Sigmoid colon (tissue), 6 donors: ENCODE measurements at regions not wholly inside any gene's neighbourhood (a gene's known extent, or its start where the extent isn't known, plus 50 kb on each side); places are given as distances from the start of the nearest gene placed in this dataset.
"Not testable (repeated sequence)": the region's sequence is repeated elsewhere in the genome, so short reads cannot be mapped to it uniquely, and the experiment has no call there.

Experiments
- DNase-seq: peaks from one replicate; pipeline ENCODE4 v3.0.0-alpha.2; 2019
- H3K27ac ChIP-seq, 4 donors: fragments of 200-600 bp; sonication (generic); one replicate each; pipeline ENCODE4 v1.5.1; 2016 to 2019; ENCODE audit warnings: mild to moderate bottlenecking in 1 of 4
- H3K27me3 ChIP-seq, 3 donors: fragments of 200-600 bp; sonication (generic); one replicate each; pipeline ENCODE4 v1.5.1; 2019; ENCODE audit warnings: mild to moderate bottlenecking in 1 of 3
- H3K36me3 ChIP-seq, 4 donors: fragments of 200-600 bp; sonication (generic); one replicate each; pipeline ENCODE4 v1.5.1; 2016 to 2019
- H3K4me1 ChIP-seq, 4 donors: fragments of 200-600 bp; sonication (generic); one replicate each; pipeline ENCODE4 v1.5.1; 2017 to 2019
- H3K4me3 ChIP-seq, 4 donors: fragments of 200-600 bp; sonication (generic); one replicate each; pipeline ENCODE4 v1.5.1; 2017 to 2019; ENCODE audit warnings: mild to moderate bottlenecking in 2 of 4, moderate library complexity in 1 of 4
- H3K9me3 ChIP-seq, 4 donors: fragments of 200-600 bp in 3 of 4; sonication (generic) in 3 of 4; one replicate each; pipeline versions ENCODE4 v1.5.1 to v1.6.1; 2013 to 2019
- EP300 ChIP-seq, 4 donors: sonication (generic); formaldehyde crosslinking; IDR thresholded peaks; one replicate each; pipeline ENCODE4 v1.6.1; 2017; ENCODE audit warnings: antibody characterized with exemption in 4 of 4
- POLR2A ChIP-seq, 2 donors: fragments of 450-650 bp; IDR thresholded peaks; one replicate each; pipeline ENCODE4 v1.6.1; 2016; ENCODE audit warnings: antibody characterized with exemption in 2 of 2, mild to moderate bottlenecking in 2 of 2, moderate library complexity in 2 of 2
- POLR2AphosphoS5 ChIP-seq, 4 donors: sonication (generic); formaldehyde crosslinking; IDR thresholded peaks; one replicate each; pipeline ENCODE4 v1.6.1; 2017; ENCODE audit warnings: antibody characterized with exemption in 4 of 4
- WGBS, 2 donors: extraction: QIAGEN DNeasy Blood & Tissue Kit; methylation state at CpG; one replicate each; pipeline ENCODE4 v1.1.7; 2013; 5-methylcytosine and 5-hydroxymethylcytosine counted together
- intact Hi-C: fragments of 100-400 bp; cut with DNase I; formaldehyde crosslinking; loops from one replicate; pipeline ENCODE4 v1.15.1; 2023
- TF ChIP-seq, protein P1 (sequence below), 4 experiments: fragments of 450-650 bp in 3 of 4; fragments of 200-600 bp in 1 of 4; IDR thresholded peaks; one replicate each; pipeline ENCODE4 v1.5.1; 2016 to 2019; ENCODE audit warnings: antibody characterized with exemption in 4 of 4, mild to moderate bottlenecking in 3 of 4, moderate library complexity in 2 of 4
- donor health status: healthy with polysubstance abuse.
- donor health status: healthy.

DNA sequence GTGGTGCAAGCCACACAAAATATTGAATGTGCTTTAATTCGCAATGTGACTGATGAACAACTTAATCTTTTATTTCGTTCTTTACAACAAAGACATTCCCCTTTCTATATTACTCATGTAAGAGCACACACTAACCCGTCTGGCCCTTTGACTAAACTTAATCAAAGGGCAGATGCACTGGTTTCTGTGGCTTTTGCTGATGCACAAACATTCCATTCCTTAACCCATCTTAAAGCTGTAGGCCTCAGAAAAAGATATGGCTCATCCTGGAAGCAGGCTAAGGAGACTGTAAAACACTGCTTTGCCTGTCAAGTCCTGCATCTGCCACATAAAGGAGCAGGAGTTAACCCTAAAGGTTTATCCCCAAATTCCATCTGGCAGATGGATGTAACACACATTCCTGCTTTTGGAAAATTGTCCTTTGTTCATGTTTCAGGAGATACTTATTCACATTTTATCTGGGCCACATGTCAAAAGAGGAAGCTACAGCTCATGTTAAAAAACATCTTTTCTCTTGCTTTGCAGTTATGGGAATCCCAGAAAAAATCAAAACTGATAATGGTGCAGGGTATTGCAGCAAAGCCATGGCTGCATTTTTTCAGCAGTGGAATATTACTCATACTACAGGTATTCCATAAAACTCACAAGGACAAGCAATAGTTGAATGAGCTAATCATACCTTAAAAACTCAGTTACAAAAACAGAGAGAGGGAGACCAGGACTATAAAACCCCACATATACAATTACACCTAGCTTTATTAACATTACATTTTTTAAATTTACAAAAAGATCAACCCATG, 137.2 kb downstream of the AHSP start:
- no peak overlapping the region for H3K4me3 ChIP-seq
- H3K36me3 ChIP-seq, result no peaks in the 10 kb centered on the region
- no peak for TF ChIP-seq POLR2AphosphoS5 (IDR thresholded peaks at IDR 0.05)
- peaks cover 0 to 4% (median 0%) of the 10 kb centered on the region in 4 donors for H3K9me3 ChIP-seq
- no peaks in the 10 kb centered on the region for H3K27me3 ChIP-seq
- intact Hi-C loops, result no loop called here
- no peaks in the 10 kb centered on the region for H3K4me1 ChIP-seq
- DNase-seq, result no peak
- whole genome bisulfite sequencing, 2 donors, result 49 to 52% methylated on average over 3 of the region's 3 CpGs
- H3K27ac ChIP-seq, result no peak overlapping the region

DNA sequence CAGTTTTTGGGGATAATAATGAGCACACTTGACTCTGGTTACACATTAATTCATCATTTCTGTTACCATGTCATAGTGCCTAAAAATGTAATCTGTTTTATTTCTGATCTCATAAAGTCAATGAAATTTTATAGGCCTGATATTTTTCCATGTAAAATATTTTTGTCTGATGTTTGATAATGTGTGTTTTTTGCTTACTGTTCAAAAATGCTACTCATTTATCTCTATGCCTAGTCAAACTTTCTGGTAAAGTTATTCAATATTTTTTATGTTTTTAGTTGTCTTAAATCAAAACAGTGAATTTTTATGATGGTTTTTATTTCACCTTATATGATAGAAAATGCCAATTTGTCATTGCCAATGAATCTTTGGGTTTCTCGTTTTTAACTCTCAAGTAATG, 147.0 kb downstream of the AHSP start:
- Histone ChIP-seq H3K27me3 (no peaks in the 10 kb centered on the region), H3K4me1 (no peaks in the 10 kb centered on the region), H3K9me3 (no peaks in the 10 kb centered on the region), H3K27ac (no peak overlapping the region), H3K4me3 (no peak overlapping the region), H3K36me3 (no peaks in the 10 kb centered on the region)
- intact Hi-C loops, result no loop called here
- TF ChIP-seq POLR2AphosphoS5 (IDR thresholded peaks at IDR 0.05) (no peak), EP300 (IDR thresholded peaks at IDR 0.05) (no peak), POLR2A (IDR thresholded peaks at IDR 0.05) (no peak)
- 55 to 65% methylated on average over 1 of the region's 1 CpG for WGBS, 2 donors
- no peak for DNase-seq

DNA sequence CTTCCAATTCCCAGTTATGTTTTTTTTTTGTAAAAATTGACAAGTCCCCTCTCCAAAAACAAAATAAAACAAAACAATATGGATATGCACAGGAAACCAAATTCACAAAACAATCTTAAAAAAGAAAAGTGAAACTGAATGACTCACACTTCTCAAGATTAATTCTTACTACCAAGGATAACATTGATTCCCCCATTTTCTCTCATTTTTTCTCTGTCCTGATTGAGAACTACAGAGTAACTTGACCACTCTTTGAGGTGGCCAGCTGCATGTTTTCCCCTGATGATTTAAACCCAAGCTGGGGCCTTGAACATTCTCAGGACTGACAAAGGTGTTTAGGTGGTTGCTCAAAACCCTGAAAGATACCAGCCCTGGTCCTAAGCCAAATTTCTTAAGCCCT, 149.0 kb downstream of the AHSP start:
- Histone ChIP-seq H3K4me1 (no peaks in the 10 kb centered on the region), H3K9me3 (no peaks in the 10 kb centered on the region), H3K27ac (no peak overlapping the region), H3K36me3 (no peaks in the 10 kb centered on the region), H3K4me3 (no peak overlapping the region), H3K27me3 (no peaks in the 10 kb centered on the region)
- DNase-seq, result no peak
- TF ChIP-seq EP300 (IDR thresholded peaks at IDR 0.05), result no peak
- TF ChIP-seq, protein P1, sequence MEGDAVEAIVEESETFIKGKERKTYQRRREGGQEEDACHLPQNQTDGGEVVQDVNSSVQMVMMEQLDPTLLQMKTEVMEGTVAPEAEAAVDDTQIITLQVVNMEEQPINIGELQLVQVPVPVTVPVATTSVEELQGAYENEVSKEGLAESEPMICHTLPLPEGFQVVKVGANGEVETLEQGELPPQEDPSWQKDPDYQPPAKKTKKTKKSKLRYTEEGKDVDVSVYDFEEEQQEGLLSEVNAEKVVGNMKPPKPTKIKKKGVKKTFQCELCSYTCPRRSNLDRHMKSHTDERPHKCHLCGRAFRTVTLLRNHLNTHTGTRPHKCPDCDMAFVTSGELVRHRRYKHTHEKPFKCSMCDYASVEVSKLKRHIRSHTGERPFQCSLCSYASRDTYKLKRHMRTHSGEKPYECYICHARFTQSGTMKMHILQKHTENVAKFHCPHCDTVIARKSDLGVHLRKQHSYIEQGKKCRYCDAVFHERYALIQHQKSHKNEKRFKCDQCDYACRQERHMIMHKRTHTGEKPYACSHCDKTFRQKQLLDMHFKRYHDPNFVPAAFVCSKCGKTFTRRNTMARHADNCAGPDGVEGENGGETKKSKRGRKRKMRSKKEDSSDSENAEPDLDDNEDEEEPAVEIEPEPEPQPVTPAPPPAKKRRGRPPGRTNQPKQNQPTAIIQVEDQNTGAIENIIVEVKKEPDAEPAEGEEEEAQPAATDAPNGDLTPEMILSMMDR (IDR thresholded peaks at IDR 0.05), result no peak
- TF ChIP-seq POLR2AphosphoS5 (IDR thresholded peaks at IDR 0.05), result no peak
- no peak for TF ChIP-seq POLR2A (IDR thresholded peaks at IDR 0.05)
- intact Hi-C loops, result no loop called here

DNA sequence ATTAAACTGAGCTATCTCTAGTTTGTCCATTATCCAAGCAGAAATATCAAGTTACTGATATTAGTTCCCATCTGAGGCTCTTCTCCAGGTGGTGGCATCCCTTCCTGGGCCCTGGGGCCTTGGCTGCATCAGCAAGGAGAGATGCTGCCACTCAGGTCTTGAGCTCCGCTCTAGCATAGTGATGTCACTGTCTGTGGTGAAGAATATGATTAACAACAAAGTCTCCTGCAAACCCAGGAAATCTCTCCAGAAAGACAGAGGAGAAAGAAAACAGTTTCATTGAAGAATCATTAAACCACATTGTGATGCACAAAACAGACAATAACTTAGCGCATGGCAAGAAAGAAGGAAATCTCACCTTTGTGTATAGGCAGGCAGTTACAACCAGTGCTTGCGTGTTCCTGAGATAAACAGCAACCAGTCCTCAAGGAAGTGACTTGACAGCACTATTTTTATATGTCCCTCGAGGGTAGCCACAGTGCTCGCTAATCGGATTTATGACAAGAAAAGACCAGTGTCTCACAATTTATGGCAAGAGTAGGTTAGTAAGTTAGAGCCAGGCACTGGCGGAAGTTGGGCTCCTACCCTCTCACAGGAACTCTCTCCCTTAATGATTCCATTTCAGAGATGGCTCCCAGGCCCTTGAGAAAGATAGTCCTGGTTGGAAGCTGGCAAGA, 151.1 kb downstream of the AHSP start:
- no peak for TF ChIP-seq POLR2AphosphoS5 (IDR thresholded peaks at IDR 0.05)
- no peak for TF ChIP-seq POLR2A (IDR thresholded peaks at IDR 0.05)
- TF ChIP-seq, protein P1 (IDR thresholded peaks at IDR 0.05), result no peak
- TF ChIP-seq EP300 (IDR thresholded peaks at IDR 0.05), result no peak
- WGBS, 2 donors, result 51 to 77% methylated on average over 7 of the region's 7 CpGs

DNA sequence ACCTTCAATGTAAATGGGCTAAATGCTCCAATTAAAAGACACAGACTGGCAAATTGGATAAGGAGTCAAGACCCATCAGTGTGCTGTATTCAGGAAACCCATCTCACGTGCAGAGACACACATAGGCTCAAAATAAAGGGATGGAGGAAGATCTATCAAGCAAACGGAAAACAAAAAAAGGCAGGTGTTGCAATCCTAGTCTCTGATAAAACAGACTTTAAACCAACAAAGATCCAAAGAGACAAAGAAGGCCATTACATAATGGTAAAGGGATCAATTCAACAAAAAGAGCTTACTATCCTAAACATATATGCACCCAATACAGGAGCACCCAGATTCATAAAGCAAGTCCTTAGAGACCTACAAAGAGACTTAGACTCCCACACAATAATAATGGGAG, 161.6 kb downstream of the AHSP start:
- H3K9me3 ChIP-seq, intact Hi-C loops, H3K27ac ChIP-seq, H3K4me1 ChIP-seq, H3K27me3 ChIP-seq, H3K36me3 ChIP-seq, DNase-seq, H3K4me3 ChIP-seq: not testable (repeated sequence)
- 67 to 76% methylated on average over 2 of the region's 2 CpGs for WGBS, 2 donors

More for the DNA sequence above, 151.1 kb downstream of the AHSP start:
- Histone ChIP-seq H3K4me1 (no peaks in the 10 kb centered on the region), H3K27ac (no peak overlapping the region), H3K36me3 (no peaks in the 10 kb centered on the region), H3K27me3 (peaks cover 0 to 5% (median 0%) of the 10 kb centered on the region in 3 donors), H3K9me3 (no peaks in the 10 kb centered on the region), H3K4me3 (no peak overlapping the region)
- no peak for DNase-seq
- intact Hi-C loops, result no loop called here

DNA sequence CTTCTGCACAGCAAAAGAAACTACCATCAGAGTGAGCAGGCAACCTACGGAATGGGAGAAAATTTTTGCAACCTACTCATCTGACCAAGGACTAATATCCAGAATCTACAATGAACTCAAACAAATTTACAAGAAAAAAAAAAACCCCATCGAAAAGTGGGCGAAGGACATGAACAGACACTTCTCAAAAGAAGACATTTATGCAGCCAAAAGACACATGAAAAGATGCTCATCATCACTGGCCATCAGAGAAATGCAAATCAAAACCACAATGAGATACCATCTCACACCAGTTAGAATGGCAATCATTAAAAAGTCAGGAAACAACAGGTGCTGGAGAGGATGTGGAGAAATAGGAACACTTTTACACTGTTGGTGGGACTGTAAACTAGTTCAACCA, 164.6 kb downstream of the AHSP start:
- H3K9me3 ChIP-seq, H3K36me3 ChIP-seq, H3K4me1 ChIP-seq, DNase-seq, H3K27ac ChIP-seq, H3K27me3 ChIP-seq, H3K4me3 ChIP-seq, intact Hi-C loops: not testable (repeated sequence)
- WGBS, 2 donors, result 87 to 95% methylated on average over 3 of the region's 3 CpGs
